HUES64 (cell line): ENCODE measurements at regions not wholly inside any gene's neighbourhood (a gene's known extent, or its start where the extent isn't known, plus 50 kb on each side); places are given as distances from the start of the nearest gene placed in this dataset.
"Not testable (repeated sequence)": the region's sequence is repeated elsewhere in the genome, so short reads cannot be mapped to it uniquely, and the experiment has no call there.

ENCODE experiments used
- H3K27ac ChIP-seq: 2 replicates; pipeline ENCODE4 v1.7.0; 2013; ENCODE audit warnings: low read depth, low read length, inconsistent platforms
- H3K27me3 ChIP-seq: 2 replicates; pipeline ENCODE4 v1.6.1; 2013; ENCODE audit warnings: mild to moderate bottlenecking, low read length; ENCODE audit not compliant: insufficient read depth
- H3K36me3 ChIP-seq: 2 replicates; pipeline ENCODE4 v1.6.1; 2013; ENCODE audit warnings: mild to moderate bottlenecking, low read length; ENCODE audit not compliant: insufficient read depth
- H3K4me1 ChIP-seq: 2 replicates; pipeline ENCODE4 v1.6.1; 2013; ENCODE audit warnings: mild to moderate bottlenecking, low read length, moderate library complexity; ENCODE audit not compliant: insufficient read depth
- H3K4me3 ChIP-seq: 2 replicates; pipeline ENCODE4 v1.5.1; 2013; ENCODE audit warnings: mild to moderate bottlenecking, low read length, moderate library complexity
- H3K9ac ChIP-seq: 2 replicates; pipeline ENCODE4 v1.6.1; 2013; ENCODE audit warnings: mild to moderate bottlenecking, low read depth, low read length
- H3K9me3 ChIP-seq: 2 replicates; pipeline ENCODE4 v1.6.1; 2013; ENCODE audit warnings: low read depth, low read length; ENCODE audit not compliant: insufficient read depth
- WGBS: fragments of 150-250, 120-280 bp; methylation state at CpG from one replicate; pipeline ENCODE4 v1.1.7; 2013; ENCODE audit warnings: missing lambda C conversion rate; 5-methylcytosine and 5-hydroxymethylcytosine counted together

- H3K9ac ChIP-seq, H3K27ac ChIP-seq, H3K9me3 ChIP-seq, H3K36me3 ChIP-seq, H3K27me3 ChIP-seq, H3K4me1 ChIP-seq, H3K4me3 ChIP-seq: not testable (repeated sequence)
Observed at GRCh38 chr5:67627079-67627478, 430.5 kb upstream of the CD180 start.

GRCh38 chr5:67623078-67623477 is 426.5 kb upstream of the CD180 start:
- H3K4me1 ChIP-seq: peaks cover 13% of the 10 kb centered on the region; the same call in 1 of the 2 replicates
- H3K27ac ChIP-seq: no peak overlapping the region
- no peaks in the 10 kb centered on the region for H3K27me3 ChIP-seq
- H3K9ac ChIP-seq: no peak overlapping the region
- no peak overlapping the region for H3K4me3 ChIP-seq
- H3K9me3 ChIP-seq: no peaks in the 10 kb centered on the region
- 92% methylated on average over 1 of the region's 1 CpG for WGBS
- H3K36me3 ChIP-seq: no peaks in the 10 kb centered on the region

- Histone ChIP-seq H3K4me1 (peaks cover 13% of the 10 kb centered on the region; the same call in 1 of the 2 replicates), H3K9me3 (no peaks in the 10 kb centered on the region), H3K36me3 (no peaks in the 10 kb centered on the region), H3K27ac (no peak overlapping the region), H3K4me3 (no peak overlapping the region), H3K9ac (no peak overlapping the region), H3K27me3 (no peaks in the 10 kb centered on the region)
- 89% methylated on average over 9 of the region's 11 CpGs for whole genome bisulfite sequencing
Observed at GRCh38 chr5:67620424-67621397, 424.1 kb upstream of the CD180 start.

- no peaks in the 10 kb centered on the region for H3K27me3 ChIP-seq
- peaks cover 13% of the 10 kb centered on the region; the same call in 1 of the 2 replicates for H3K4me1 ChIP-seq
- 94% methylated on average over 3 of the region's 4 CpGs for WGBS
- H3K36me3 ChIP-seq: no peaks in the 10 kb centered on the region
- no peaks in the 10 kb centered on the region for H3K9me3 ChIP-seq
- no peak overlapping the region for H3K9ac ChIP-seq
- no peak overlapping the region for H3K4me3 ChIP-seq
- no peak overlapping the region for H3K27ac ChIP-seq
Observed at GRCh38 chr5:67619636-67620035, 423.0 kb upstream of the CD180 start.

GRCh38 chr5:67619235-67619634 is 422.6 kb upstream of the CD180 start:
- Histone ChIP-seq H3K4me1 (peaks cover 13% of the 10 kb centered on the region; the same call in 1 of the 2 replicates), H3K36me3 (no peaks in the 10 kb centered on the region), H3K9ac (no peak overlapping the region), H3K9me3 (no peaks in the 10 kb centered on the region), H3K27me3 (no peaks in the 10 kb centered on the region), H3K4me3 (no peak overlapping the region), H3K27ac (no peak overlapping the region)

GRCh38 chr5:67617051-67617450 is 420.5 kb upstream of the CD180 start:
- Histone ChIP-seq H3K27ac (no peak overlapping the region), H3K36me3 (no peaks in the 10 kb centered on the region), H3K4me3 (no peak overlapping the region), H3K9ac (no peak overlapping the region), H3K4me1 (peaks cover 16% of the 10 kb centered on the region), H3K9me3 (no peaks in the 10 kb centered on the region), H3K27me3 (no peaks in the 10 kb centered on the region)
- 89% methylated on average over 3 of the region's 3 CpGs for WGBS

GRCh38 chr5:67612961-67613360 is 416.4 kb upstream of the CD180 start:
- H3K27ac ChIP-seq: no peak overlapping the region
- H3K9ac ChIP-seq: no peak overlapping the region
- H3K36me3 ChIP-seq: no peaks in the 10 kb centered on the region
- H3K27me3 ChIP-seq: no peaks in the 10 kb centered on the region
- 100% methylated on average over 3 of the region's 4 CpGs for WGBS
- H3K4me1 ChIP-seq: peaks cover 4% of the 10 kb centered on the region; the same call in 1 of the 2 replicates
- H3K9me3 ChIP-seq: no peaks in the 10 kb centered on the region
- no peak overlapping the region for H3K4me3 ChIP-seq

- Histone ChIP-seq H3K4me3 (no peak overlapping the region), H3K4me1 (peaks cover 4% of the 10 kb centered on the region; the same call in 1 of the 2 replicates), H3K9ac (no peak overlapping the region), H3K27me3 (no peaks in the 10 kb centered on the region), H3K27ac (no peak overlapping the region), H3K36me3 (no peaks in the 10 kb centered on the region), H3K9me3 (no peaks in the 10 kb centered on the region)
- 95% methylated on average over 6 of the region's 6 CpGs for WGBS
Observed at GRCh38 chr5:67610186-67610912, 413.8 kb upstream of the CD180 start.

GRCh38 chr5:67607958-67608357 is 411.4 kb upstream of the CD180 start:
- Histone ChIP-seq H3K4me1 (peaks cover under 1% of the 10 kb centered on the region; the same call in 1 of the 2 replicates), H3K4me3 (no peak overlapping the region), H3K27me3 (no peaks in the 10 kb centered on the region), H3K27ac (no peak overlapping the region), H3K36me3 (no peaks in the 10 kb centered on the region), H3K9ac (no peak overlapping the region), H3K9me3 (peaks cover 11% of the 10 kb centered on the region; the same call in 1 of the 2 replicates)
- WGBS: 92% methylated on average over 3 of the region's 5 CpGs

GRCh38 chr5:67606586-67606947 is 410.0 kb upstream of the CD180 start:
- peaks cover 11% of the 10 kb centered on the region; the same call in 1 of the 2 replicates for H3K9me3 ChIP-seq
- WGBS: 91% methylated on average over 2 of the region's 2 CpGs
- H3K4me1 ChIP-seq: no peaks in the 10 kb centered on the region
- no peaks in the 10 kb centered on the region for H3K36me3 ChIP-seq
- no peak overlapping the region for H3K4me3 ChIP-seq
- H3K9ac ChIP-seq: no peak overlapping the region
- no peaks in the 10 kb centered on the region for H3K27me3 ChIP-seq
- no peak overlapping the region for H3K27ac ChIP-seq
